Right lobe of liver (tissue), 4 donors: ENCODE measurements at regions not wholly inside any gene's neighbourhood (a gene's known extent, or its start where the extent isn't known, plus 50 kb on each side); places are given as distances from the start of the nearest gene placed in this dataset.

Source experiments
- POLR2A ChIP-seq: fragments of 450-650 bp; IDR thresholded peaks from one replicate; pipeline ENCODE4 v1.6.1; 2017; ENCODE audit warnings: antibody characterized with exemption, mild to moderate bottlenecking
- TF ChIP-seq, protein P1 (sequence below), 4 donors: fragments of 200-600 bp in 3 of 4; fragments of 450-650 bp in 1 of 4; IDR thresholded peaks; one replicate each; pipeline versions ENCODE4 v1.5.1 to v1.8.0; 2016 to 2022; ENCODE audit warnings: antibody characterized with exemption in 4 of 4, mild to moderate bottlenecking in 2 of 4
- donor health status: DM: no; HTN: no; CAD: no.
- donor health status: DM: no; HTN: no; CAD: no.
- donor health status: DM: no; HTN: yes; CAD: no.

DNA sequence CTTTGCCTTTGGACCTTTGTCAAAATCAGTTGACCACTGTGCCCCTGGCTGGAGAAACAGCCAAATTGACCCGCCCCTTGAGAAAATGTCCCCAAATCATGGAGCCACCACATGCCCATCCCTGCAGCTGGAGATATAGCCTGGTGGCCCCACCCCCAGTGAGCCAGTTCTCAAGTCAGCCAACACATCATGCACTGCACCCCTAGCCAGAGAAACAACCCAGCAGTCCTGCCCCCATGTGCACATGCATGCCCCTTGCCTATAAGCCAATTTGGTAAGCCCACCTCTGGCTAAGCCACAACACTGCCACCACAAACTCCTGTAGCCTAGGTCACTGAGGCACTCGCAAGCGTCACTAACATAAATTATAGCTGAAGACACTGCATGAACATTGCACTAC is 174.2 kb upstream of the ECI2 start:
- TF ChIP-seq, protein P1, sequence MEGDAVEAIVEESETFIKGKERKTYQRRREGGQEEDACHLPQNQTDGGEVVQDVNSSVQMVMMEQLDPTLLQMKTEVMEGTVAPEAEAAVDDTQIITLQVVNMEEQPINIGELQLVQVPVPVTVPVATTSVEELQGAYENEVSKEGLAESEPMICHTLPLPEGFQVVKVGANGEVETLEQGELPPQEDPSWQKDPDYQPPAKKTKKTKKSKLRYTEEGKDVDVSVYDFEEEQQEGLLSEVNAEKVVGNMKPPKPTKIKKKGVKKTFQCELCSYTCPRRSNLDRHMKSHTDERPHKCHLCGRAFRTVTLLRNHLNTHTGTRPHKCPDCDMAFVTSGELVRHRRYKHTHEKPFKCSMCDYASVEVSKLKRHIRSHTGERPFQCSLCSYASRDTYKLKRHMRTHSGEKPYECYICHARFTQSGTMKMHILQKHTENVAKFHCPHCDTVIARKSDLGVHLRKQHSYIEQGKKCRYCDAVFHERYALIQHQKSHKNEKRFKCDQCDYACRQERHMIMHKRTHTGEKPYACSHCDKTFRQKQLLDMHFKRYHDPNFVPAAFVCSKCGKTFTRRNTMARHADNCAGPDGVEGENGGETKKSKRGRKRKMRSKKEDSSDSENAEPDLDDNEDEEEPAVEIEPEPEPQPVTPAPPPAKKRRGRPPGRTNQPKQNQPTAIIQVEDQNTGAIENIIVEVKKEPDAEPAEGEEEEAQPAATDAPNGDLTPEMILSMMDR (IDR thresholded peaks at IDR 0.05), result no peak
- TF ChIP-seq POLR2A, result no peak
